ENCODE measurements at regions not wholly inside any gene's neighbourhood (a gene's known extent, or its start where the extent isn't known, plus 50 kb on each side); places are given as distances from the start of the nearest gene placed in this dataset.

DNA sequence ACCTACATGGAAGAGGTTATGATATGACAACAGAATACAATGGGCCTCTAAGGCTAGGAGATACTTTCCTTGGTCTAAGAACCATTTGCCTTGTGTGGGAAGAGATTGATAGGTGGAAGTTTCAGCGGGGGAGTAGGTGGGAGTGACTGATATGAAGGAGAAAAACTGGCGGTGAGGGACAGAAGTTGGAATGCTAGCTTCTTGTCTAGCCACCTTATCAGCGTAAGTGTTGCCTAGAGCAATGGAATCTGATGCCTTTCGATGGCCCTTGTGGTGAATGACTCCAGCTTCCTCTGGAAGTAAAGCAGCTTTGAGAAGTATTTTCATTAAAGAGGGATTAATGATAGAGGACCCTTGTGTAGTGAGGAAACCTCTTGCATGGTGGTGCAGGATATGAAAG, 121.3 kb upstream of the GULP1 start:
- DNase-seq: no peak
- no peaks in the 10 kb centered on the region for H3K36me3 ChIP-seq (ENCODE audit: control insufficient read depth in 4 of 4, insufficient read depth in 4 of 4, low read length in 3 of 4)
- H3K9me3 ChIP-seq (ENCODE audit: control extremely low read depth in 1 of 5, control insufficient read depth in 4 of 5, insufficient read depth in 2 of 5, low read depth in 1 of 5, low read length in 4 of 5): peaks cover 0 to 1% (median 0%) of the 10 kb centered on the region in 5 experiments
- no peak overlapping the region for H3K27ac ChIP-seq (ENCODE audit: insufficient read depth in 1 of 2, low read depth in 1 of 2, low read length in 2 of 2, poor library complexity in 1 of 2, severe bottlenecking in 2 of 2)
- H3K27me3 ChIP-seq (replicated peaks in 2 of 5; ENCODE audit: control insufficient read depth in 4 of 5, insufficient read depth in 5 of 5, low read length in 4 of 5): no peaks in the 10 kb centered on the region
- H3K4me3 ChIP-seq (ENCODE audit: control insufficient read depth in 1 of 7, extremely low read depth in 1 of 7, insufficient read depth in 4 of 7, low read depth in 2 of 7, low read length in 6 of 7): no peak overlapping the region
- ChIA-PET CTCF (interaction anchor here (1.6 kb wide), 1 partner anchor 22 kb away, joined by 4 read pairs; no protein-coding TSS in a partner anchor), POLR2A (no interaction called here)
- 98% methylated on average over 4 of the region's 4 CpGs for WGBS (ENCODE audit: insufficient coverage)
- no peaks in the 10 kb centered on the region for H3K4me1 ChIP-seq (ENCODE audit: control extremely low read depth in 1 of 4, control insufficient read depth in 4 of 4, insufficient read depth in 4 of 4, low read length in 3 of 4)

DNA sequence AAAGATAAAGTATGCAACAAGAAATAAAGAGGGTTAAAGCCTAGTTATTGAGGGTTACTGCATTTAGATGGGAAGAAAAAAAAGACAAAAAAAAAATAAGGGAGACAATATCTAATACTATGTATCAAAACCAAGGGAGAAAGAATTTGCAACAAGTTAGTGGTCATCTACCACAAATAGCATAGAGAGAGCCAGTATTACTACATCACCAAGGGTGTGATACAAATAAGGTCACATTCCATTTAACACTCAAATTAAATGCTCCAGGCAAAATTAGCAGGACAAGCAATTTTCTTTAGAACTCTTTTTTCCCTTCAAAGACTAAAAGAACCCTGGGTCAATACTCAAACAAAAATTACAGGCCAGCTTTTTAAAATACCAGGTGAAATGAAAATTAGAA, 115.1 kb upstream of the GULP1 start:
- POLR2A ChIA-PET: no interaction called here
- no peaks in the 10 kb centered on the region for H3K36me3 ChIP-seq (ENCODE audit: control insufficient read depth in 4 of 4, insufficient read depth in 4 of 4, low read length in 3 of 4)

DNA sequence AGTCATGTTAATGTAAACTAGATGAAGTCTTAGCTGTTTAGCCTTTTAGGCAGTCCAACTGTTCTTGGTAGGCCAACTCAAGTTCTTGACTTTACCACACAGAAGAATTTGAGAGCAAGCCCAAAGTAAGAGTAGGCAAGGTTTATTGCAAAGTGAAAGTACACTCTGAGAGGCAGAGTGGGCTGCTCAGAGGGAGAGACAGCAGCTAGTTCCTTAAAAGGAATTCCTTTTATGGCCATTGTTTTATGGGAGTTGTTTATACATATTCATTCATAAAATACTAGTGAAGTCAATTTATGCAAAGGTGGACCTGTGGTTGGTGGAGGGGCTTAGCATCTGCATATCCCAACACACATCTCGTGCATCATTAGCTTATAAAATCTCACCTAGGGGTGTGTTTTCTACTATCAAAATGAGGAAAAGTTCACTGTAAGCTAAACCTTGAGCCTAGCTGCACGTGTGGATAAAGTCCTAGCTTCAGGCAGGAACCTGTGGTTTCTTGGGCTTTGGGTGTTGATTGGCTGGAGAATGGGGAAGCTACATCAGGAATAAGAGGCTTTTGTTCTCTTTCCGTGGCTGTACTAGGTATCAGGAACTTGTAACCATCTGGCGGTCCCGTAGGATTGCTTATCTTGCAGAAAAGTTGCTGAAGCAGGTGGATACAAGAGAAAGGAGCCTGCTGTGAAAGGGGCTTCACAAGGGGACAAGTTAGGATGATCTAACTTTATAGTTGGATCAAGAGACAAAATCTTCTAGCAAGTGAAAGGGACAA, 110.4 kb upstream of the GULP1 start:
- ChIA-PET POLR2A (no interaction called here), CTCF (no interaction called here)
- Histone ChIP-seq H3K4me3 (ENCODE audit: control insufficient read depth in 1 of 7, extremely low read depth in 1 of 7, insufficient read depth in 4 of 7, low read depth in 2 of 7, low read length in 6 of 7) (peak overlapping the region in 6 of 7 experiments; percentile 4 to 65 (median 36)), H3K27me3 (replicated peaks in 2 of 5; ENCODE audit: control insufficient read depth in 4 of 5, insufficient read depth in 5 of 5, low read length in 4 of 5) (no peaks in the 10 kb centered on the region), H3K36me3 (ENCODE audit: control insufficient read depth in 4 of 4, insufficient read depth in 4 of 4, low read length in 3 of 4) (no peaks in the 10 kb centered on the region), H3K4me1 (ENCODE audit: control extremely low read depth in 1 of 4, control insufficient read depth in 4 of 4, insufficient read depth in 4 of 4, low read length in 3 of 4) (peaks cover 0 to 12% (median 7%) of the 10 kb centered on the region in 4 experiments), H3K27ac (ENCODE audit: insufficient read depth in 1 of 2, low read depth in 1 of 2, low read length in 2 of 2, poor library complexity in 1 of 2, severe bottlenecking in 2 of 2) (peak overlapping the region in 1 of 2 experiments; percentile 32), H3K9me3 (ENCODE audit: control extremely low read depth in 1 of 5, control insufficient read depth in 4 of 5, insufficient read depth in 2 of 5, low read depth in 1 of 5, low read length in 4 of 5) (peaks cover 0 to 4% (median 0%) of the 10 kb centered on the region in 5 experiments)
- 0% methylated on average over 4 of the region's 5 CpGs for WGBS (ENCODE audit: insufficient coverage)
- peak; percentile 21 to 78 (median 76) for DNase-seq

More for the DNA sequence above, 115.1 kb upstream of the GULP1 start:
- Histone ChIP-seq H3K27me3 (replicated peaks in 2 of 5; ENCODE audit: control insufficient read depth in 4 of 5, insufficient read depth in 5 of 5, low read length in 4 of 5) (no peaks in the 10 kb centered on the region), H3K4me3 (ENCODE audit: control insufficient read depth in 1 of 7, extremely low read depth in 1 of 7, insufficient read depth in 4 of 7, low read depth in 2 of 7, low read length in 6 of 7) (no peak overlapping the region), H3K27ac (ENCODE audit: insufficient read depth in 1 of 2, low read depth in 1 of 2, low read length in 2 of 2, poor library complexity in 1 of 2, severe bottlenecking in 2 of 2) (no peak overlapping the region), H3K4me1 (ENCODE audit: control extremely low read depth in 1 of 4, control insufficient read depth in 4 of 4, insufficient read depth in 4 of 4, low read length in 3 of 4) (peaks cover 0 to 12% (median 7%) of the 10 kb centered on the region in 4 experiments), H3K9me3 (ENCODE audit: control extremely low read depth in 1 of 5, control insufficient read depth in 4 of 5, insufficient read depth in 2 of 5, low read depth in 1 of 5, low read length in 4 of 5) (no peaks in the 10 kb centered on the region)
- no peak for DNase-seq
- CTCF ChIA-PET: no interaction called here

DNA sequence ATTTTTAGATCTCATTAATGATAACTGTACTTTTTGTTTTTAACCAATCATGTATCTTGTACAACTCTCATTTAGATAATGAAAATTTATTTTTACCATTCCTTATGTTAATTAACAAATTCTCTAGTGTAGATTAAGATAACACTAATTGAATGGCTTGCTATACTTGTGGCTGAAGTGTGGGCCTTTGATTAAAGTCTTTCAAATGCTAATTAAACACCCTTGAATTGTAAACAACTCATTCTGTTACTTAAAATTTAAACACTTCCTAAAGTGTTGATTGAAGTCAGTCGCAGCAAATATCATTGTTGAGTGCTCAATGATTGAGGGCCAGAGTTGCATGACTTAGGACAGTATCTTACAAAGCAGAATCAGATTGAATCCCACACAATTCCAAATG, 109.8 kb upstream of the GULP1 start:
- POLR2A ChIA-PET: no interaction called here
- Histone ChIP-seq H3K4me3 (ENCODE audit: control insufficient read depth in 1 of 7, extremely low read depth in 1 of 7, insufficient read depth in 4 of 7, low read depth in 2 of 7, low read length in 6 of 7) (peak overlapping the region in 2 of 7 experiments; percentile 21 to 65), H3K9me3 (ENCODE audit: control extremely low read depth in 1 of 5, control insufficient read depth in 4 of 5, insufficient read depth in 2 of 5, low read depth in 1 of 5, low read length in 4 of 5) (peaks cover 0 to 4% (median 0%) of the 10 kb centered on the region in 5 experiments), H3K4me1 (ENCODE audit: control extremely low read depth in 1 of 4, control insufficient read depth in 4 of 4, insufficient read depth in 4 of 4, low read length in 3 of 4) (peaks cover 0 to 12% (median 7%) of the 10 kb centered on the region in 4 experiments), H3K27ac (ENCODE audit: insufficient read depth in 1 of 2, low read depth in 1 of 2, low read length in 2 of 2, poor library complexity in 1 of 2, severe bottlenecking in 2 of 2) (no peak overlapping the region), H3K27me3 (replicated peaks in 2 of 5; ENCODE audit: control insufficient read depth in 4 of 5, insufficient read depth in 5 of 5, low read length in 4 of 5) (no peaks in the 10 kb centered on the region), H3K36me3 (ENCODE audit: control insufficient read depth in 4 of 4, insufficient read depth in 4 of 4, low read length in 3 of 4) (no peaks in the 10 kb centered on the region)
- no peak for DNase-seq
- WGBS (ENCODE audit: insufficient coverage): 100% methylated on average over 1 of the region's 1 CpG
- CTCF ChIA-PET: no interaction called here

DNA sequence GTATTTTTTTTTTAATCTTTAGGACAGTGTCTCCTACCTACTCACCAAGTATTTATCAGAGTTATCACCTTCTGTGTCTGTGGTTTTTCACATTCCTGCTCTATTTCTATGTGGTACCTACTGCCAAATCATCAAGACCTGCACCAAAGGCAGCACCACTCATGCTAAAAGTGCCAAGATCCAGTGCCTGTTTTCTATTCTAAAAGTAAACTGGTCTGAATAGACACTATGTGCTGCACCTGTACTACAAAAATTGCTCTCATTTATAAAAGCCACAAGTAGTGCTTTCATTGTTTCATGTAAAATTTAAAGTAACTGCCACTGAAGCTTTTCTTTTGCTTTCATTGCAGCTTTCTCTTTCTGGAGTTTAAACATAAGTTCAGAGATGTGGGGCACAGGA, 103.9 kb upstream of the GULP1 start:
- Histone ChIP-seq H3K4me1 (ENCODE audit: control extremely low read depth in 1 of 4, control insufficient read depth in 4 of 4, insufficient read depth in 4 of 4, low read length in 3 of 4) (no peaks in the 10 kb centered on the region), H3K27me3 (replicated peaks in 2 of 5; ENCODE audit: control insufficient read depth in 4 of 5, insufficient read depth in 5 of 5, low read length in 4 of 5) (no peaks in the 10 kb centered on the region), H3K27ac (ENCODE audit: insufficient read depth in 1 of 2, low read depth in 1 of 2, low read length in 2 of 2, poor library complexity in 1 of 2, severe bottlenecking in 2 of 2) (no peak overlapping the region), H3K4me3 (ENCODE audit: control insufficient read depth in 1 of 7, extremely low read depth in 1 of 7, insufficient read depth in 4 of 7, low read depth in 2 of 7, low read length in 6 of 7) (no peak overlapping the region), H3K9me3 (ENCODE audit: control extremely low read depth in 1 of 5, control insufficient read depth in 4 of 5, insufficient read depth in 2 of 5, low read depth in 1 of 5, low read length in 4 of 5) (peaks cover 0 to 4% (median 0%) of the 10 kb centered on the region in 5 experiments), H3K36me3 (ENCODE audit: control insufficient read depth in 4 of 4, insufficient read depth in 4 of 4, low read length in 3 of 4) (no peaks in the 10 kb centered on the region)
- no peak for DNase-seq
- ChIA-PET CTCF (no interaction called here), POLR2A (no interaction called here)

DNA sequence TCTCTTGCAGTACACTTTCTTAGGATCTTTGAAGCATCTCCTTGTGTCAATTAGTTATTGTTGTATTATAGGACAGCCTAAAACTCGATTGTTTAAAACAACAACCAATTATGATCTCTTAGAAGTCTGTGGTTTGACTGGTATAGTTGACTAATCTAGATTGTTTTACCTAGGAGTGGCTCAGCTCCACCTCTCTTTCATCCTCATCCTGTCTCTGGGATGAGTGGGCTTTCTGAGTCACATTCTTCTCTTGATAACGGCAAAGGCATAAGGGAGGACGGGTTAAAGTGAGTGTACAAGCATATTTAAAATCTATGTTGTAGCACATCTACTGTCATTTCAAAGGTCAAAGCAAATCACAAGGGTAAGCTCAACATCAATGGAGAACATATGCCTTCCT, 102.3 kb upstream of the GULP1 start:
- H3K27ac ChIP-seq (ENCODE audit: insufficient read depth in 1 of 2, low read depth in 1 of 2, low read length in 2 of 2, poor library complexity in 1 of 2, severe bottlenecking in 2 of 2): no peak overlapping the region
- H3K27me3 ChIP-seq (replicated peaks in 2 of 5; ENCODE audit: control insufficient read depth in 4 of 5, insufficient read depth in 5 of 5, low read length in 4 of 5): no peaks in the 10 kb centered on the region
- no peak for DNase-seq
- no peaks in the 10 kb centered on the region for H3K4me1 ChIP-seq (ENCODE audit: control extremely low read depth in 1 of 4, control insufficient read depth in 4 of 4, insufficient read depth in 4 of 4, low read length in 3 of 4)
- H3K36me3 ChIP-seq (ENCODE audit: control insufficient read depth in 4 of 4, insufficient read depth in 4 of 4, low read length in 3 of 4): no peaks in the 10 kb centered on the region
- WGBS (ENCODE audit: insufficient coverage): no CpG with 5 or more reads among the region's 3 CpGs
- peaks cover 0 to 2% (median 0%) of the 10 kb centered on the region in 5 experiments for H3K9me3 ChIP-seq (ENCODE audit: control extremely low read depth in 1 of 5, control insufficient read depth in 4 of 5, insufficient read depth in 2 of 5, low read depth in 1 of 5, low read length in 4 of 5)
- no peak overlapping the region for H3K4me3 ChIP-seq (ENCODE audit: control insufficient read depth in 1 of 7, extremely low read depth in 1 of 7, insufficient read depth in 4 of 7, low read depth in 2 of 7, low read length in 6 of 7)
- ChIA-PET POLR2A (no interaction called here), CTCF (no interaction called here)

DNA sequence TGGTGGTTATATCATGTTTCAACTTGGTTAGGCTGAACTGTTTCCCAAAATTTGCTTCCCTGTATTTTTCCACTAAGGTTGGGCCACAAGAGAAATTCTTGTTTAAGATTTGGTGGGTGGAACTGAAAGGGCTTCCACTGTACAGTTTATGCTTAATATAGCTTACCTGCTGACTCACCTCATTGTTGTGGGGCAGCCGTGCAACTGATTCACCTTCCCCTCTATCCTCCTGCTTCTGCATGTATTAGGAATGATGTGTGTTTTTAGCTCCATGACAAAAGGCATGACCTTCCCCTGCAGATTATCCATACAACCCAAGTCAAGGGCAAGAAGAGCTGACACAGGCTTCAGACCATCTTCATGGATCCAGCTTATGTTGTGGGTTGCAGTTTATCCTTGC, 98.4 kb upstream of the GULP1 start:
- ChIA-PET CTCF (no interaction called here), POLR2A (no interaction called here)
- Histone ChIP-seq H3K36me3 (ENCODE audit: control insufficient read depth in 4 of 4, insufficient read depth in 4 of 4, low read length in 3 of 4) (no peaks in the 10 kb centered on the region), H3K4me3 (ENCODE audit: control insufficient read depth in 1 of 7, extremely low read depth in 1 of 7, insufficient read depth in 4 of 7, low read depth in 2 of 7, low read length in 6 of 7) (no peak overlapping the region), H3K27me3 (replicated peaks in 2 of 5; ENCODE audit: control insufficient read depth in 4 of 5, insufficient read depth in 5 of 5, low read length in 4 of 5) (no peaks in the 10 kb centered on the region), H3K4me1 (ENCODE audit: control extremely low read depth in 1 of 4, control insufficient read depth in 4 of 4, insufficient read depth in 4 of 4, low read length in 3 of 4) (no peaks in the 10 kb centered on the region), H3K27ac (ENCODE audit: insufficient read depth in 1 of 2, low read depth in 1 of 2, low read length in 2 of 2, poor library complexity in 1 of 2, severe bottlenecking in 2 of 2) (no peak overlapping the region), H3K9me3 (ENCODE audit: control extremely low read depth in 1 of 5, control insufficient read depth in 4 of 5, insufficient read depth in 2 of 5, low read depth in 1 of 5, low read length in 4 of 5) (no peaks in the 10 kb centered on the region)
- DNase-seq: no peak
- WGBS (ENCODE audit: insufficient coverage): no CpG with 5 or more reads among the region's 1 CpG
